WI38 (cell line): ENCODE measurements at regions not wholly inside any gene's neighbourhood (a gene's known extent, or its start where the extent isn't known, plus 50 kb on each side); places are given as distances from the start of the nearest gene placed in this dataset.

Experiments
- H3K4me3 ChIP-seq: 2 replicates; pipeline ENCODE4 v1.5.1; 2011; ENCODE audit warnings: low read depth, mild to moderate bottlenecking, control low read depth, low read length
- TF ChIP-seq, protein P1 (sequence below): IDR thresholded peaks from 2 replicates; pipeline ENCODE4 v1.5.1; 2012; ENCODE audit warnings: low read depth, mild to moderate bottlenecking, control low read depth, low read length

DNA sequence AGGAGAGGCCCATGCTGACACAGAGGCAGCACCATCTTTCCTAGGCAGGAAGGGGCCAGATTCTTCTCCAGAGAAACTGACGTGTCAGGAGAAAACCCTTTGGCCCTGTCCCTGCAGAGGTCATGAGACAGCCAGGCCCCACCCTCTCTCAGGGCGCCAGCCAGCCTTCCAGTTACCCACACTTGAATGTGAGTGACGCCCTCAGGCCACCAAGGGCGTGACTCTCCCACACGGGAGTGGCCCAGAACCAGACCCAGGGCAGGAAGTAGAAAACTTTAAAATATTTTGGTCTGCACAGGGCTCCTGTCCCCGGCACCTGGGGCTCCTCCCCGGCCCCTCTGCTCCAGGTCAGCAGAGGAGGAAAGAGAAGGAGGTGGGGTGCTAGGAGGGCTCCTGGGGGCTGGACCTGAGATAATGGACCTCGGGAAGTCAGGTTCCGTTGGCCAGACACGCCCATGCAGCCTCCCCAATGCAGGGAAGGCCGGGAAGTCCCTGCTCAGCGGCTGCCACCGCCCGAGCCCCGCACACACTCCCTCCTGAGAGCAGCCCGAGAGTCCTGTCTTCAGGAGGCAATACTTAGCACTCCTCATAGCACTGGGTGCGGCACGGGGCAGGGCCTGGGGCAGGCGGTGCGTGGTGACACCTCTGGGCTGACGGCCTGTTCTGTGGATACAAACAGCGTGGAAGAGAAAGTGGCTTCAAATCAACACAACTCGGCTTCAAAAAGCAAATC is 67.0 kb upstream of the CFAP46 start:
- TF ChIP-seq, protein P1, sequence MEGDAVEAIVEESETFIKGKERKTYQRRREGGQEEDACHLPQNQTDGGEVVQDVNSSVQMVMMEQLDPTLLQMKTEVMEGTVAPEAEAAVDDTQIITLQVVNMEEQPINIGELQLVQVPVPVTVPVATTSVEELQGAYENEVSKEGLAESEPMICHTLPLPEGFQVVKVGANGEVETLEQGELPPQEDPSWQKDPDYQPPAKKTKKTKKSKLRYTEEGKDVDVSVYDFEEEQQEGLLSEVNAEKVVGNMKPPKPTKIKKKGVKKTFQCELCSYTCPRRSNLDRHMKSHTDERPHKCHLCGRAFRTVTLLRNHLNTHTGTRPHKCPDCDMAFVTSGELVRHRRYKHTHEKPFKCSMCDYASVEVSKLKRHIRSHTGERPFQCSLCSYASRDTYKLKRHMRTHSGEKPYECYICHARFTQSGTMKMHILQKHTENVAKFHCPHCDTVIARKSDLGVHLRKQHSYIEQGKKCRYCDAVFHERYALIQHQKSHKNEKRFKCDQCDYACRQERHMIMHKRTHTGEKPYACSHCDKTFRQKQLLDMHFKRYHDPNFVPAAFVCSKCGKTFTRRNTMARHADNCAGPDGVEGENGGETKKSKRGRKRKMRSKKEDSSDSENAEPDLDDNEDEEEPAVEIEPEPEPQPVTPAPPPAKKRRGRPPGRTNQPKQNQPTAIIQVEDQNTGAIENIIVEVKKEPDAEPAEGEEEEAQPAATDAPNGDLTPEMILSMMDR: no peak
- no peak overlapping the region for H3K4me3 ChIP-seq

GRCh38 chr10:133008736-133009135 is 66.4 kb upstream of the CFAP46 start:
- TF ChIP-seq, protein P1: no peak
- H3K4me3 ChIP-seq: no peak overlapping the region

- TF ChIP-seq, protein P1: no peak
- H3K4me3 ChIP-seq: no peak overlapping the region
Measured at GRCh38 chr10:133008196-133008595, 65.8 kb upstream of the CFAP46 start.

DNA sequence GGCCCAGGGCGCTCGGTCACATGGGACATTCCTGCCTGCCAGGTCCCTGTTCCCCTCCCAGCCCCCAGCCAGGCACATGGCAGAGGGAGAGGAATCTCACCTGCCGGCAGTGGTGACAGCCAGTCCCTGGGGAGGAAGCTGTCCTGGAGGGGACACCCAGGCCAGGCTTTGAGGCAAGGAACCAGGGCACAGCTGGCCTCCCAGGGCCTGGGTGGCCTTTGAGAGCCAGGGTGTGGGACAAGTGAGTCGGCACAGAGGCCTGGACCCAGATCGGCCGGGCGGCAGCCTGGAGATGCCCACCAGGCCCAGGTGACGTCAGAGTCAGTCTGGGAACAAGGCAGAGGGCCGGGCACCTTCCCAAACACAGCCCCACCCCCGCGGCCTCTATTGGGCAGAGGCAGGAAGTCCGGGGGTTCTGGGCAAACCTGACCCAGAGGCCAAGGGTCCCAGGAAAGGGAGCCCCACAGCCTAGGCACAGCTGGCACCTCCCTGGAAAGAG is 65.0 kb upstream of the CFAP46 start:
- TF ChIP-seq, protein P1: no peak
- no peak overlapping the region for H3K4me3 ChIP-seq

- no peak overlapping the region for H3K4me3 ChIP-seq
- TF ChIP-seq, protein P1: no peak
Measured at GRCh38 chr10:133006806-133007205, 64.4 kb upstream of the CFAP46 start.

GRCh38 chr10:133006202-133006601 is 63.8 kb upstream of the CFAP46 start:
- no peak overlapping the region for H3K4me3 ChIP-seq
- TF ChIP-seq, protein P1: no peak

- TF ChIP-seq, protein P1: no peak
- H3K4me3 ChIP-seq: no peak overlapping the region
Measured at GRCh38 chr10:133004478-133004877, 62.1 kb upstream of the CFAP46 start.
